Non-pigmented ciliary epithelial cell (primary cell): ENCODE measurements at regions not wholly inside any gene's neighbourhood (a gene's known extent, or its start where the extent isn't known, plus 50 kb on each side); places are given as distances from the start of the nearest gene placed in this dataset.
A peak's percentile ranks its signal among the peaks of the same experiment; 100 is the strongest.

Experiments used
- DNase-seq: peaks from one replicate; pipeline ENCODE4 v3.0.0-alpha.2; 2010; ENCODE audit warnings: low read depth

DNA sequence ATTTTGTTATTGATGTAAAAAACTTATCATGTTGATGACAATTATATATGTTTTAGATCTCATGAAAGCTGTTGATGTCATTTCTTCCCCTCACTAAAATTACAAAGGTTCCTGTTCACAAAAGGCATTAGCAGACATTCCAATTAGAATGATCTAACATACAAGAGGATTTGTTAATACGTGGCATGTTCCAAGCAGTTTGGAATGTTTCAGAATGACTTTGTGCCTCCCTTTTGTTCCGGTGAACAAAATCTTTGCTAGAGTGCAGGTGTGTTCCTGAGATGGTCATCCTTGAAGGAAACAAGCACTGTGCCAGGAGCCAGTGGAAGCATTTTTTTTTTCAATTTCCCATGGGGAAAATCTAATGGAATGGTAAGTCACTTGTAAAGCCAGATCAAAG is 108.0 kb upstream of the KCTD3 start:
- DNase-seq, result no peak

- DNase-seq, result no peak
Observed at GRCh38 chr1:215466361-215466760, 100.7 kb upstream of the KCTD3 start.

- no peak for DNase-seq
Observed at GRCh38 chr1:215471463-215471862, 95.6 kb upstream of the KCTD3 start.

- DNase-seq, result no peak
Observed at GRCh38 chr1:215472723-215473122, 94.4 kb upstream of the KCTD3 start.

DNA sequence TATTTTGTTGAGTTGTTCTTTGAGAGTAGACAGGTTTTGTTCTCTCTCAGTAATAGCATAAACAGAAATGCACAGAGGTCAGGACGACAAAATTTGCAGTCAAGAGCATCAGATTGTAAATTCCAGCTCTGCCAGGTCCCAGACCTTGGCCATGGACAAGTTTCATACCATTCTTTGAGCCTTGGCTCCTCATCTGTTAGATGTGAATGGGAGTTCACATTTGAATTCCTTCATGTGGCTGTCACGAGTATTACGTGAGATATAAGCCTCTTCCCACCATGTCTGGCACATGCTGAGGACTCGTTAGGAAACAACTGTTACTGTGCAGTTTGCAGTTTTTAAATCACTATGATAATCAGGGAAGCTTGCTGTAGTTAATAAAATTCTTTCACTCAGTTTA is 93.2 kb upstream of the KCTD3 start:
- DNase-seq, result no peak

- DNase-seq, result no peak
Observed at GRCh38 chr1:215474940-215475339, 92.2 kb upstream of the KCTD3 start.

- DNase-seq, result peak; percentile 48
Observed at GRCh38 chr1:215475796-215476481, 91.2 kb upstream of the KCTD3 start.

GRCh38 chr1:215476541-215476940 is 90.6 kb upstream of the KCTD3 start:
- DNase-seq, result no peak

- DNase-seq, result no peak
Observed at GRCh38 chr1:215477632-215478031, 89.5 kb upstream of the KCTD3 start.

DNA sequence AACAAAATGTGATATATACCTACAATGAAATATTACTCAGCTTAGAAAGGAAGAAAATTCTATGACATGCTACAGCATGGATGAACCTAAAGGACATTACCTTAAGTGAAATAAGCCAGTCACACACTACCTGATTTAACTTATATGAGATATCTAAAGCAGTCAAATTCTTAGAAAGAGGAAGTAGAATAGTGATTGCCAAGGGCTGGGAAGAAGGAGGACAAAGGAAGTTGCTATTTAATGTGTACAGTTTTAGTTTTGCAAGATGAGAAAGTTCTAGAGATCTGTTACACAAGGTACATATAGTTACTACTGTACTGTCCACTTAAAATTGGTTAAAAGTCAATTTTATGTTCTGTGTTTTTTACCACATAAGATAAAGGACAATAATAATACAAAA is 87.5 kb upstream of the KCTD3 start:
- no peak for DNase-seq

GRCh38 chr1:215482079-215482478 is 85.0 kb upstream of the KCTD3 start:
- DNase-seq, result no peak

DNA sequence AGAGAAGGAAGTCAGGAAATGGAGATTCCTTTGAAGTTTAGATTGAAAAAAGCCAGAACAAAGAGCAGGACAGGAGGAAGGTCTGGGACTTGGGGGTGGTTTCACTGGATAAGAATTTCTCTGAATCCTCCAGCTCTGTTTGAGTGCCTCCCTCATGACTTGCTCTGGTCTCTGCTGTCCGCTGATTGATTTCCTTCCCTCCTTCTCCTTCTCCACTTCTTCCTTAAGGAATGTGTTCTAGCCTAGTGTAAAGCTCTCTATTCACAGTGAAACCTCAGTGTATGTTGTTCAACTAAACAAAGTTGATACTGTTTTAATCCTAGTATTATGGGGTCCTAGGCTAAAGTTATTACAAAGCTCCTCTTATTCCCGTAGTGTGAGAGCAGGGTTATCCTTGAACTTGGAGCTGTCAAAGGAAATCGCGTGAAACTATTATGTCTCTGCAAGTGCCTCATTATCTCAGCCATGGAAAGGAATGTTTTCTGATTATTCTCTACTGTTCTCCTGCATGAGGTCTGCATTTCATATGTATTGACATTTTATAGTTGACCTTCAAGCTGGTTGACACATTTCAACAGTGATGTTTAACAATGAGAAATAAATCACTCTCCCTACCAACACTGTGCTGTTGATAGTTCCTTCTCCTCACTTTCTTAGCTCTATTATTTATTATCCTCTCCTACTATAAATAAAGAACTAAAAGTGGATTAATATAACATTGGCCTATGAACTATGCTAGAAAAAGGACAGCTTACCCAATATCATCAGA is 82.7 kb upstream of the KCTD3 start:
- DNase-seq, result no peak

DNA sequence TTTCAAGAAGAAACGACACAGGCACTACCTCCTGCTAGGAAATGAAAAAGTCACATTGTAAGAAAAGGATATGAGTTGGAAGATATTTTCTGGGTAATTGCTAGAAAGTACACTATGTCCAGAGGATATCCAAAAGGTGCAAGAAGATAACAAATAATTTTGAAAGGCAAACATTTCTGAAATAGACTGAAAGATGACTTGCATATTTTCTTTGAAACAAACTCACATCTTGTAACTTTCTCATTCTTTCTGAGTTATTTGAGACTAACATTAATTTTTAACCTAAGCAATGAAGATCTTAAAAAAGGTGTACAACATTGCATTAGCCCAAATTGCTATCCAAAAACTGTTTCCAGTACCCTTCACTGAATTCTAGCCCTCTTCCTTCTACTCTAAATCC is 79.6 kb upstream of the KCTD3 start:
- no peak for DNase-seq

DNA sequence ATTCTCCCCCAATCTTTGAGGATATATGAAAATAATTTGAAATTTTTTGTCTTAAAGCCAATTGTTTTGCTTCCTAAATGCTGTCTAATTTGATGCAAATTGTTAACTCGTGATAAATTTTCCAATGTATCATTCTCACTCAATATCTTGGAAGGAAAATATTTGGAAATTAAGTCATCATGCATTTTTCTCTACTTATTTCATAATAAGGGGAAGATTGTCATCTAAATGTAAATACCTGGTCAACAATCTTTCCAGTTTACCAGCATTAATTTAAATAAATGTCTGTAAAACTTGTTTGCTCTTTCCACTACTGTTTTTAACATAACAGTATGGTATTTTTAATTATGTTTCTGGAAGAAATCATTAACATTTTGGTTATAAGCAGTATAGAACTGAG is 78.3 kb upstream of the KCTD3 start:
- no peak for DNase-seq

DNA sequence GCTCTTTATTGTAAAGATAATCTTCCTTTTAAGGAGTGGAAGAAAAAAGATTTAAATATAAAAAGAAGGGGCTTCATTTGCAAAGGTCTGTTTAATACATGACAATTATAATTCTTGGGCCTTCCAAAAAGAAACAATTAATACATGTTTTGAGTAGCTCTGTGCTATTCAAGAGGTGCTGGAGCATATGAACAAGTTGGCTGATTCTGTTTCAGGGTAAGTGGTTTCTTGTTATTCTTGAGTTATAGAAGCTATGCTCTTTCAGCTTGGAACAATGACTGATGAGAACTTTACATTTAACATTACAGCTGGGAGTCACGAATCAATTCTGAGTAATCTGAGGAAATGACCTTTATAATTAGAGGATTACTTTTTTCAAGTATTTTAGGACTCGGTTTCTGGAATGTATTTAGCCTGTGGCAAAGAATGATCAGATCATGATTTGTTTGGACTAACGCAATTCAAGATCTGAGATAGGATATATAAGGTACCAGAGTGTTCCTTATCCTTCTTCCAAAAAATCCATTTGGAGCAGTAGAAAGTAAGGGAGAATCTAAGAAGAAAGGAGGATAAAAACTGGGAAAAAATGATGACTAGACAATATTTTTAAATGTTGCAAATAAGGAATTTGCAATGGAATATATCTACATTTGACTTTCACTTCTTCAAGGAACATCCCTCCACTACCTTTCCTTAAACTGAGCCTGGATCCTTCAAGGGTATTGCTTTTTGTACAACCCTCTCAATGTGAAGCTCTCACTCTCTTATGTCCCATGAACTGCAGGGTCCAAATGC is 77.1 kb upstream of the KCTD3 start:
- no peak for DNase-seq

DNA sequence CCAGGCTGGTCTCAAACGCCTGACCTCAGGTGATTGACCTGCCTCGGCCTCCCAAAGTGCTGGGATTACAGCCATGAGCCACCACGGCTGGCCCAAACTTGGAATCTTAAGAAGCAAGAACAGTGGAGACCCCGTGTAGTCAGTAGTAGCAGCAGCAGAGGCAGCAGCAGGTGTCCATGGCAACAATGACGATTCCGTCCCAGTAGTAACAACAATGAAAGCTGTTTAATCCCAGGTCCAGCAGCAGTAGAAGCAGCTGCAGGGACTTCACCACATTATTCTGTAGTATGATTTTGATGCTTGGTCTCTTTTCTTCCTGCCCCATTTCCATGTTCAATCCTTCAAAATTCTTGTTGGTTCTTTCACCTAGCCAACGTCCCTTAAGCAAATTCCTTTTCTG is 69.6 kb upstream of the KCTD3 start:
- DNase-seq, result no peak

- no peak for DNase-seq
Observed at GRCh38 chr1:215501496-215501895, 65.6 kb upstream of the KCTD3 start.

DNA sequence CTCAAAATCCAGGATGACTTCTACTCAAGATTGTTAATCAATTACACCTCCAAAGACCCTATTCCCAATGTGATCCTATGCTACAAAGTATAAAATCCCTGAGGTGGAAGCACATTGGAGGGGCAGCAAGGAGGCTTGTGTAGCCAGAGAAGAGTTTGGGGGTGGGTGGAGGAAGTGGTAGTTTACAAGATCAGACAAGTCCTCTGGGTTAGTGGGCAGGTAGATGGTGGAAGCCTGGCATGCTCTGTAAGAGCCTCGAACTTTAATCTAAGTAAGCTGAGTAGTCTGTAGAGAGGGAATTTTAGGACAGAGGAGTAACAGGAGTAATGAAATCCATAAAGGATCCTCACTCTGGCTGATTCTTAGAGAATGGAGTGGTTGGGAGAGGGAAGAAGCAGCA is 65.0 kb upstream of the KCTD3 start:
- DNase-seq, result no peak

DNA sequence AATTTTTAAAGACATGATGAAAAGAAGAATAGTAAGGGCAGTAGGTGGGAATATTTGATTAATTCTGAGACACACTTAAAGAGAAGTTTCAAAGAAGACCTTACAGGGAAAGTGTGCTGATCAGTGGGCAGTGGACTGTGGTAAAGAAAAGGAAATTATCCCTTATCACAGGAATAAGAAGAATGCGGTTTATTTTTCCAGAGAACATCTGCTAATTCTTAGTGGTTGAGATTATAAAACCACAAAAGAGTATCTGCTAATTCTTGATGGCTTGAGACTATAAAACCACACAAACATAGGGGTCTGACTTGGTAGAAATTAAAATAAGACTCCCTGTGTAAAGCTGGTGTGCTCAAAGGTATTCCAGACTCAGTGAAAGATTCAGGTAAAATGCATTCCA is 60.0 kb upstream of the KCTD3 start:
- DNase-seq, result no peak

DNA sequence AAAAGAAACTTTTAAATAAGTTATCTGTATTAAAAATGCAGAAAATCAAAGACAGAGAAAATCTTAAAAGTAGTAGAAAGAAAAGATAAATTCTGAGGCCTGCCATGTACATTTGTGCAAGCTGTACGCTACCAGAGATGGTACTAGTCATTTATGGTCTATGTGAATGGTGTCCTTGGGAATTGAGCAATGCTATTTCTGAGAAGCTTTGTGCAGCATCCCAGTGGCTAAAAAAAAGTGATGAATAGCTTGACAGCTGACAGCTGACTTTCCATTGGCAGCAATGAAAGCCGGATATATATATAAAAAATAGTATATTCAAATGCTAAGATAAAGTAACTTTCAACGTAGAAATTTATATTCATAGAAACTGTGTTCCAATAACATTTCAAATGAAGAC is 58.8 kb upstream of the KCTD3 start:
- no peak for DNase-seq
